H1 (cell line): ENCODE measurements at regions not wholly inside any gene's neighbourhood (a gene's known extent, or its start where the extent isn't known, plus 50 kb on each side); places are given as distances from the start of the nearest gene placed in this dataset.

Experiments
- CTCF ChIA-PET: fragments of 300-600 bp; sonication (Branson Sonifier 250); formaldehyde crosslinking; loops from one replicate; lab custom pipeline; 2021; ENCODE audit not compliant: partially characterized antibody; lab: Charles Lee
- POLR2A ChIA-PET: fragments of 300-600 bp; sonication (Branson Sonifier 250); formaldehyde crosslinking; loops from one replicate; lab custom pipeline; 2021; ENCODE audit warnings: inconsistent platforms; ENCODE audit not compliant: partially characterized antibody; lab: Charles Lee
- DNase-seq, 2 experiments: peaks; one replicate each; pipeline versions ENCODE4 v3.0.0 to v3.0.0-alpha.2; 2010 to 2022; ENCODE audit warnings: low spot score in 2 of 2, low read depth in 1 of 2, mixed read lengths in 1 of 2
- FAIRE-seq: peaks from 2 replicates; lab custom pipeline; 2011; peaks lifted over from hg19 to GRCh38; lab: Jason Lieb, UNC
- H2AFZ ChIP-seq: 2 replicates; pipeline ENCODE4 v1.8.1; 2012; ENCODE audit warnings: low read length, inconsistent platforms
- H2AK5ac ChIP-seq: 2 replicates; pipeline ENCODE4 v1.6.1; 2013; ENCODE audit warnings: low read depth, low read length
- H2BK120ac ChIP-seq: replicated peaks from 2 replicates; pipeline ENCODE3; 2013; ENCODE audit warnings: low read depth, low read length, inconsistent platforms
- H2BK12ac ChIP-seq: 2 replicates; pipeline ENCODE4 v1.6.1; 2013; ENCODE audit warnings: low read depth, low read length
- H2BK15ac ChIP-seq: 2 replicates; pipeline ENCODE4 v1.6.1; 2013; ENCODE audit warnings: low read length
- H2BK20ac ChIP-seq: 2 replicates; pipeline ENCODE4 v1.6.1; 2013; ENCODE audit warnings: low read length
- H2BK5ac ChIP-seq: 2 replicates; pipeline ENCODE4 v1.6.1; 2013; ENCODE audit warnings: low read depth, low read length
- H3K14ac ChIP-seq: 2 replicates; pipeline ENCODE4 v1.6.1; 2013; ENCODE audit warnings: inconsistent platforms; ENCODE audit not compliant: insufficient read length
- H3K18ac ChIP-seq: 2 replicates; pipeline ENCODE4 v1.6.1; 2013; ENCODE audit warnings: low read length; ENCODE audit errors: extremely low read depth
- H3K23ac ChIP-seq: 2 replicates; pipeline ENCODE4 v1.6.1; 2013; ENCODE audit warnings: inconsistent platforms; ENCODE audit not compliant: insufficient read length
- H3K23me2 ChIP-seq: 2 replicates; pipeline ENCODE4 v1.6.1; 2013; ENCODE audit warnings: low read depth, low read length
- H3K27ac ChIP-seq: 2 replicates; pipeline ENCODE4 v1.6.1; 2011; ENCODE audit warnings: low read depth, low read length, inconsistent platforms
- H3K27me3 ChIP-seq, 4 experiments: replicated peaks in 1 of 4; 1 replicate in 1 of 4; 2 replicates in 3 of 4; pipeline versions ENCODE4 v1.6.1 to v1.8.1; 2011 to 2013; ENCODE audit warnings: low read length in 3 of 4, mild to moderate bottlenecking in 3 of 4, inconsistent platforms in 2 of 4, mixed read lengths in 2 of 4, moderate library complexity in 1 of 4; ENCODE audit not compliant: control insufficient read depth in 3 of 4, insufficient read depth in 3 of 4; ENCODE audit errors: extremely low read depth in 1 of 4
- H3K36me3 ChIP-seq, 4 experiments: 2 replicates each; pipeline versions ENCODE4 v1.6.1 to v1.8.1; 2011 to 2013; ENCODE audit warnings: mild to moderate bottlenecking in 4 of 4, low read length in 3 of 4, moderate library complexity in 2 of 4, control low read depth in 1 of 4, inconsistent platforms in 1 of 4; ENCODE audit not compliant: insufficient read depth in 4 of 4, control insufficient read depth in 2 of 4
- H3K4ac ChIP-seq: replicated peaks from 2 replicates; pipeline ENCODE3; 2013; ENCODE audit warnings: low read length, low read depth, mixed read lengths, inconsistent platforms; ENCODE audit not compliant: insufficient read length
- H3K4me1 ChIP-seq, 4 experiments: replicated peaks in 1 of 4; 1 replicate in 1 of 4; 2 replicates in 3 of 4; pipeline versions ENCODE4 v1.6.1 to v1.8.1; 2011 to 2013; ENCODE audit warnings: low read length in 3 of 4, inconsistent platforms in 2 of 4, mixed read lengths in 1 of 4; ENCODE audit not compliant: insufficient read depth in 4 of 4, control insufficient read depth in 3 of 4
- H3K4me2 ChIP-seq, 2 experiments: 2 replicates each; pipeline versions ENCODE4 v1.6.1 to v1.8.1; 2011 to 2013; ENCODE audit warnings: low read depth in 2 of 2, low read length in 2 of 2, control low read depth in 1 of 2, inconsistent platforms in 1 of 2, mild to moderate bottlenecking in 1 of 2; ENCODE audit not compliant: insufficient read depth in 1 of 2
- H3K4me3 ChIP-seq, 4 experiments: fragments of 200-600, 300-600 bp in 1 of 4; sonication (generic), shearing (Covaris generic), sonication (Bioruptor Twin) in 1 of 4; 2 replicates each; pipeline versions ENCODE4 v1.5.1 to v1.8.1; 2011 to 2016; ENCODE audit warnings: low read length in 4 of 4, low read depth in 3 of 4, control low read depth in 2 of 4, inconsistent platforms in 2 of 4, mild to moderate bottlenecking in 2 of 4, mixed read lengths in 1 of 4, moderate library complexity in 1 of 4; ENCODE audit not compliant: insufficient read depth in 2 of 4; ENCODE audit errors: extremely low read depth in 1 of 4
- H3K56ac ChIP-seq: replicated peaks from 2 replicates; pipeline ENCODE3; 2013; ENCODE audit warnings: low read depth, mild to moderate bottlenecking, mixed read lengths, low read length, inconsistent platforms; ENCODE audit not compliant: insufficient read length
- H3K79me1 ChIP-seq: 2 replicates; pipeline ENCODE4 v1.6.1; 2013; ENCODE audit warnings: low read depth, low read length, control low read depth
- H3K79me2 ChIP-seq, 2 experiments: 2 replicates each; pipeline versions ENCODE4 v1.6.1 to v1.8.1; 2012 to 2013; ENCODE audit warnings: low read length in 2 of 2, mild to moderate bottlenecking in 2 of 2, inconsistent platforms in 1 of 2; ENCODE audit not compliant: insufficient read depth in 2 of 2, control insufficient read depth in 1 of 2
- H3K9ac ChIP-seq, 4 experiments: replicated peaks in 1 of 4; 1 replicate in 1 of 4; 2 replicates in 3 of 4; pipeline versions ENCODE4 v1.6.1 to v1.8.1; 2011 to 2013; ENCODE audit warnings: low read depth in 3 of 4, low read length in 3 of 4, control low read depth in 2 of 4, mild to moderate bottlenecking in 2 of 4, moderate library complexity in 2 of 4, inconsistent platforms in 1 of 4; ENCODE audit errors: extremely low read depth in 1 of 4
- H3K9me3 ChIP-seq, 2 experiments: 2 replicates each; pipeline versions ENCODE4 v1.6.1 to v1.8.1; 2012 to 2013; ENCODE audit warnings: mild to moderate bottlenecking in 2 of 2, moderate library complexity in 2 of 2, control low read depth in 1 of 2, inconsistent platforms in 1 of 2, low read depth in 1 of 2, low read length in 1 of 2, mixed read lengths in 1 of 2; ENCODE audit not compliant: insufficient read depth in 2 of 2
- H4K20me1 ChIP-seq, 2 experiments: replicated peaks in 1 of 2; 2 replicates each; pipeline versions ENCODE3 to v1.8.1; 2011 to 2013; ENCODE audit warnings: inconsistent platforms in 2 of 2, low read length in 2 of 2, mild to moderate bottlenecking in 1 of 2; ENCODE audit not compliant: insufficient read depth in 2 of 2, control insufficient read depth in 1 of 2
- H4K5ac ChIP-seq: 2 replicates; pipeline ENCODE4 v1.6.1; 2013; ENCODE audit warnings: low read length, low read depth, mixed read lengths, inconsistent platforms; ENCODE audit not compliant: insufficient read length
- H4K8ac ChIP-seq: 2 replicates; pipeline ENCODE4 v1.8.0; 2013; ENCODE audit warnings: mild to moderate bottlenecking, moderate library complexity, low read length, inconsistent platforms; ENCODE audit not compliant: insufficient read depth; ENCODE audit errors: extremely low read depth
- H4K91ac ChIP-seq: replicated peaks from 2 replicates; pipeline ENCODE3; 2013; ENCODE audit warnings: low read length, mixed read lengths, inconsistent platforms; ENCODE audit not compliant: insufficient read length
- GABPA ChIP-seq: IDR thresholded peaks from 2 replicates; pipeline ENCODE4 v1.6.1; 2011; ENCODE audit warnings: mild to moderate bottlenecking, low read length, moderate library complexity, borderline replicate concordance; ENCODE audit not compliant: insufficient read depth
- KDM4A ChIP-seq: IDR thresholded peaks from one replicate; pipeline ENCODE4 v1.7.1; 2012; ENCODE audit warnings: low read depth, mild to moderate bottlenecking, moderate library complexity, low read length, inconsistent platforms; ENCODE audit not compliant: severe bottlenecking
- RXRA ChIP-seq: IDR thresholded peaks from 2 replicates; pipeline ENCODE4 v1.6.1; 2011; ENCODE audit warnings: low read depth, mild to moderate bottlenecking, low read length, moderate library complexity; ENCODE audit not compliant: insufficient read depth
- WGBS, 2 experiments: shearing (Covaris generic) in 1 of 2; methylation state at CpG; one replicate each; pipeline versions ENCODE4 v1.1.6 to v1.1.7; 2013 to 2015; ENCODE audit warnings: low lambda C conversion rate in 2 of 2, mixed read lengths in 2 of 2, inconsistent platforms in 1 of 2, low coverage in 1 of 2, missing lambda C conversion rate in 1 of 2; ENCODE audit not compliant: insufficient replicate concordance in 2 of 2, insufficient coverage in 1 of 2, insufficient read length in 1 of 2; ENCODE audit errors: extremely low coverage in 1 of 2, missing lambda C conversion rate in 1 of 2; 5-methylcytosine and 5-hydroxymethylcytosine counted together

DNA sequence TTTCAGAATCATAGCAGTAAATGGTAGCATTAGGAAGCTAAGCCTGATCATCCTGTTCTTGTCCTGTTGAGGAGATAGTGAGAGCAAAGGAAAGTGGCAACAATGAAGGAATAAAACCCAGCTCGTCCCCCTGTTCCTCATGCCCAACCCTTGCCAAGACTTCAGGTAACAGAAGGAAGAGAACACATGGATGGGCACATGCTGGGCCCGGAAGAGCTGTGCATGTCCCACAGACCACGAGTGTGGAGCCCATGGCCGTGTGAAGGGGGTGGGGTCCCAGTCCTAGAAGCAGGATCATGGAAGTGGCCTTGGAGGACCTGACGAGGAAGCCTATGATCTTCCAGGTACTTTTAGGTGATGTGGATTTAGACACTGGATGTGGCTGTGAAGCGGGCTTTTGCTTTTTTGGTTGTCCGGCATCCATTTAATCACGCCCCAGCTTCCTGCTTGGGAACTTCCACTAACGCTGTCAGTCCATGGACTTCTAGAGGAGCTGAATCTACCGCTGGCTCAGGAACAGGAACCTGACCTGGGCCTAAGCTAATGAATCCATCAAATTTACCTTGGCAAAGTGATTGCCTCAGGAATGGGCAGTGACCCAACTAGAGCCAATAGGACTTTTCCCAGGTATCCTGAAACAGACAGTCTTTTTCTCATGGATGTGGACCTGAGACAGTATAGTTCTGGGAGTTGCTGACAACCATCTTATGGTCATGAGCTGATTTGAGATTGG is 79.3 kb upstream of the ARMC2 start:
- Histone ChIP-seq H2BK15ac (no peak overlapping the region), H4K8ac (no peak overlapping the region; the same call in 1 of the 2 replicates), H3K79me2 (no peaks in the 10 kb centered on the region), H3K4me3 (no peak overlapping the region), H3K79me1 (no peaks in the 10 kb centered on the region), H2AK5ac (no peak overlapping the region), H2AFZ (no peak overlapping the region), H3K4ac (no peak overlapping the region), H3K27ac (no peak overlapping the region), H3K4me2 (no peak overlapping the region), H2BK120ac (no peak overlapping the region), H2BK20ac (no peak overlapping the region), H3K23ac (no peak overlapping the region), H2BK5ac (no peak overlapping the region), H4K20me1 (no peaks in the 10 kb centered on the region), H3K23me2 (no peaks in the 10 kb centered on the region; the same call in 1 of the 2 replicates), H4K91ac (no peak overlapping the region), H3K18ac (no peak overlapping the region), H3K14ac (no peak overlapping the region), H3K27me3 (no peaks in the 10 kb centered on the region), H3K36me3 (no peaks in the 10 kb centered on the region; a peak in 1 of 8 replicates), H4K5ac (no peak overlapping the region), H3K9ac (no peak overlapping the region), H2BK12ac (no peak overlapping the region), H3K56ac (no peak overlapping the region), H3K4me1 (no peaks in the 10 kb centered on the region), H3K9me3 (0 out of 4 replicates have a peak, but pooled peaks cover 0 to 3% of the 10 kb centered on the region in 2 experiments)
- 85% methylated on average over 10 of the region's 10 CpGs; no CpG with 5 or more reads in 1 of the 2 experiments for WGBS, 2 experiments
- ChIA-PET POLR2A (interaction anchor here (1.3 kb wide), 1 partner anchor 11 kb away, joined by 3 read pairs; no protein-coding TSS in a partner anchor), CTCF (interaction anchor here (1.2 kb wide), 1 partner anchor 44 kb away, joined by 3 read pairs; no protein-coding TSS in a partner anchor)
- DNase-seq (no peak), FAIRE-seq (no peak)
- TF ChIP-seq RXRA (no peak), KDM4A (no peak), GABPA (no peak)
